Sigmoid colon (tissue), 6 donors: ENCODE measurements at regions not wholly inside any gene's neighbourhood (a gene's known extent, or its start where the extent isn't known, plus 50 kb on each side); places are given as distances from the start of the nearest gene placed in this dataset.

Experiments used
- DNase-seq: peaks from one replicate; pipeline ENCODE4 v3.0.0-alpha.2; 2019
- H3K27ac ChIP-seq, 4 donors: fragments of 200-600 bp; sonication (generic); one replicate each; pipeline ENCODE4 v1.5.1; 2016 to 2019; ENCODE audit warnings: mild to moderate bottlenecking in 1 of 4
- H3K27me3 ChIP-seq, 3 donors: fragments of 200-600 bp; sonication (generic); one replicate each; pipeline ENCODE4 v1.5.1; 2019; ENCODE audit warnings: mild to moderate bottlenecking in 1 of 3
- H3K36me3 ChIP-seq, 4 donors: fragments of 200-600 bp; sonication (generic); one replicate each; pipeline ENCODE4 v1.5.1; 2016 to 2019
- H3K4me1 ChIP-seq, 4 donors: fragments of 200-600 bp; sonication (generic); one replicate each; pipeline ENCODE4 v1.5.1; 2017 to 2019
- H3K4me3 ChIP-seq, 4 donors: fragments of 200-600 bp; sonication (generic); one replicate each; pipeline ENCODE4 v1.5.1; 2017 to 2019; ENCODE audit warnings: mild to moderate bottlenecking in 2 of 4, moderate library complexity in 1 of 4
- H3K9me3 ChIP-seq, 4 donors: fragments of 200-600 bp in 3 of 4; sonication (generic) in 3 of 4; one replicate each; pipeline versions ENCODE4 v1.5.1 to v1.6.1; 2013 to 2019
- CTCF ChIP-seq, 4 experiments: fragments of 450-650 bp in 3 of 4; fragments of 200-600 bp in 1 of 4; IDR thresholded peaks; one replicate each; pipeline ENCODE4 v1.5.1; 2016 to 2019; ENCODE audit warnings: antibody characterized with exemption in 4 of 4, mild to moderate bottlenecking in 3 of 4, moderate library complexity in 2 of 4
- EP300 ChIP-seq, 4 donors: sonication (generic); formaldehyde crosslinking; IDR thresholded peaks; one replicate each; pipeline ENCODE4 v1.6.1; 2017; ENCODE audit warnings: antibody characterized with exemption in 4 of 4
- POLR2A ChIP-seq, 2 donors: fragments of 450-650 bp; IDR thresholded peaks; one replicate each; pipeline ENCODE4 v1.6.1; 2016; ENCODE audit warnings: antibody characterized with exemption in 2 of 2, mild to moderate bottlenecking in 2 of 2, moderate library complexity in 2 of 2
- POLR2AphosphoS5 ChIP-seq, 4 donors: sonication (generic); formaldehyde crosslinking; IDR thresholded peaks; one replicate each; pipeline ENCODE4 v1.6.1; 2017; ENCODE audit warnings: antibody characterized with exemption in 4 of 4
- WGBS, 2 donors: extraction: QIAGEN DNeasy Blood & Tissue Kit; methylation state at CpG; one replicate each; pipeline ENCODE4 v1.1.7; 2013; 5-methylcytosine and 5-hydroxymethylcytosine counted together
- intact Hi-C: fragments of 100-400 bp; cut with DNase I; formaldehyde crosslinking; loops from one replicate; pipeline ENCODE4 v1.15.1; 2023
- donor health status: healthy with polysubstance abuse.
- donor health status: healthy.

- DNase-seq = no peak
- 66 to 78% methylated on average over 2 of the region's 2 CpGs for WGBS, 2 donors
- Histone ChIP-seq H3K4me3 (no peak overlapping the region), H3K36me3 (no peaks in the 10 kb centered on the region), H3K27ac (no peak overlapping the region), H3K9me3 (no peaks in the 10 kb centered on the region), H3K4me1 (no peaks in the 10 kb centered on the region), H3K27me3 (no peaks in the 10 kb centered on the region)
- intact Hi-C loops = loop anchor here (2.0 kb wide), 1 partner anchor 13 kb away; no protein-coding TSS in a partner anchor
- TF ChIP-seq POLR2AphosphoS5 (IDR thresholded peaks at IDR 0.05) (no peak), CTCF (IDR thresholded peaks at IDR 0.05) (no peak), EP300 (IDR thresholded peaks at IDR 0.05) (no peak), POLR2A (IDR thresholded peaks at IDR 0.05) (no peak)
These were observed 477.5 kb upstream of the MEIS1 start for GRCh38 chr2:65957454-65957853.

GRCh38 chr2:65955259-65955658, 479.7 kb upstream of the MEIS1 start:
- WGBS, 2 donors = 93 to 96% methylated on average over 2 of the region's 2 CpGs
- H3K4me3 ChIP-seq = no peak overlapping the region
- no peak overlapping the region for H3K27ac ChIP-seq
- intact Hi-C loops = no loop called here
- DNase-seq = no peak
- no peaks in the 10 kb centered on the region for H3K4me1 ChIP-seq
- H3K9me3 ChIP-seq = no peaks in the 10 kb centered on the region
- no peak for TF ChIP-seq POLR2A (IDR thresholded peaks at IDR 0.05)
- no peak for TF ChIP-seq EP300 (IDR thresholded peaks at IDR 0.05)
- TF ChIP-seq CTCF (IDR thresholded peaks at IDR 0.05) = no peak
- no peak for TF ChIP-seq POLR2AphosphoS5 (IDR thresholded peaks at IDR 0.05)
- no peaks in the 10 kb centered on the region for H3K36me3 ChIP-seq
- H3K27me3 ChIP-seq = no peaks in the 10 kb centered on the region

- H3K4me3 ChIP-seq = no peak overlapping the region
- TF ChIP-seq POLR2AphosphoS5 (IDR thresholded peaks at IDR 0.05) = no peak
- TF ChIP-seq CTCF (IDR thresholded peaks at IDR 0.05) = no peak
- no peak for TF ChIP-seq EP300 (IDR thresholded peaks at IDR 0.05)
- 87 to 89% methylated on average over 5 of the region's 5 CpGs for WGBS, 2 donors
- no peaks in the 10 kb centered on the region for H3K4me1 ChIP-seq
- no peak for DNase-seq
- H3K27me3 ChIP-seq = no peaks in the 10 kb centered on the region
- no peak overlapping the region for H3K27ac ChIP-seq
- H3K36me3 ChIP-seq = no peaks in the 10 kb centered on the region
- no peaks in the 10 kb centered on the region for H3K9me3 ChIP-seq
- intact Hi-C loops = no loop called here
These were observed 481.8 kb upstream of the MEIS1 start for GRCh38 chr2:65952966-65953761.

GRCh38 chr2:65944213-65944612, 490.7 kb upstream of the MEIS1 start:
- Histone ChIP-seq H3K9me3 (peaks cover 0 to 4% (median 0%) of the 10 kb centered on the region in 4 donors), H3K27ac (no peak overlapping the region), H3K4me3 (no peak overlapping the region), H3K36me3 (no peaks in the 10 kb centered on the region), H3K4me1 (no peaks in the 10 kb centered on the region), H3K27me3 (no peaks in the 10 kb centered on the region)
- WGBS, 2 donors = 91 to 94% methylated on average over 1 of the region's 1 CpG
- DNase-seq = no peak
- TF ChIP-seq EP300 (IDR thresholded peaks at IDR 0.05) (no peak), CTCF (IDR thresholded peaks at IDR 0.05) (no peak), POLR2A (IDR thresholded peaks at IDR 0.05) (no peak), POLR2AphosphoS5 (IDR thresholded peaks at IDR 0.05) (no peak)
- intact Hi-C loops = no loop called here
